ENCODE measurements at regions not wholly inside any gene's neighbourhood (a gene's known extent, or its start where the extent isn't known, plus 50 kb on each side); places are given as distances from the start of the nearest gene placed in this dataset.

- Histone ChIP-seq H3K9me3 (ENCODE audit: low read length) (no peaks in the 10 kb centered on the region), H3K27ac (ENCODE audit: low read length) (no peak overlapping the region), H3K9me2 (ENCODE audit: insufficient read depth, low read length) (no peaks in the 10 kb centered on the region), H3K9ac (ENCODE audit: low read length) (no peak overlapping the region), H3K4me3 (ENCODE audit: low read length) (no peak overlapping the region), H4K20me1 (ENCODE audit: insufficient read depth) (no peaks in the 10 kb centered on the region), H3K27me3 (ENCODE audit: insufficient read depth, low read depth, low read length) (no peaks in the 10 kb centered on the region), H2AFZ (ENCODE audit: low read depth, low read length) (no peak overlapping the region), H3K4me2 (ENCODE audit: low read length) (no peak overlapping the region), H3K36me3 (ENCODE audit: insufficient read depth, low read length) (no peaks in the 10 kb centered on the region), H3K79me2 (replicated peaks; ENCODE audit: insufficient read depth, low read length) (no peaks in the 10 kb centered on the region), H3F3A (ENCODE audit: insufficient read depth, low read length, poor library complexity, severe bottlenecking) (no peaks in the 10 kb centered on the region)
- TF ChIP-seq EZH2 (IDR thresholded peaks at IDR 0.05; ENCODE audit: borderline replicate concordance, insufficient read depth, low read length, poor library complexity, severe bottlenecking): no peak
- no peak for TF ChIP-seq TAF1 (IDR thresholded peaks at IDR 0.05; ENCODE audit: low read depth)
- no peak for TF ChIP-seq POLR2AphosphoS5 (IDR thresholded peaks at IDR 0.05)
- no peak for TF ChIP-seq REST (IDR thresholded peaks at IDR 0.05; ENCODE audit: borderline replicate concordance)
- TF ChIP-seq RAD21 (conservative IDR thresholded peaks at IDR 0.05): no peak
These were observed 954.0 kb upstream of the MAN1A1 start for GRCh38 chr6:120303527-120303926.

GRCh38 chr6:120302041-120302440 lies 952.5 kb upstream of the MAN1A1 start:
- Histone ChIP-seq H3K79me2 (replicated peaks; ENCODE audit: insufficient read depth, low read length) (no peaks in the 10 kb centered on the region), H3K4me2 (ENCODE audit: low read length) (no peak overlapping the region), H3K27ac (ENCODE audit: low read length) (no peak overlapping the region), H4K20me1 (ENCODE audit: insufficient read depth) (no peaks in the 10 kb centered on the region), H3K9ac (ENCODE audit: low read length) (no peak overlapping the region), H3K4me3 (ENCODE audit: low read length) (no peak overlapping the region), H2AFZ (ENCODE audit: low read depth, low read length) (no peak overlapping the region), H3K9me2 (ENCODE audit: insufficient read depth, low read length) (no peaks in the 10 kb centered on the region), H3K36me3 (ENCODE audit: insufficient read depth, low read length) (no peaks in the 10 kb centered on the region), H3F3A (ENCODE audit: insufficient read depth, low read length, poor library complexity, severe bottlenecking) (no peaks in the 10 kb centered on the region), H3K27me3 (ENCODE audit: insufficient read depth, low read depth, low read length) (no peaks in the 10 kb centered on the region), H3K9me3 (ENCODE audit: low read length) (no peaks in the 10 kb centered on the region)
- TF ChIP-seq POLR2AphosphoS5 (IDR thresholded peaks at IDR 0.05) (no peak), CTCF (IDR thresholded peaks at IDR 0.05; ENCODE audit: poor library complexity, severe bottlenecking) (no peak), EZH2 (IDR thresholded peaks at IDR 0.05; ENCODE audit: borderline replicate concordance, insufficient read depth, low read length, poor library complexity, severe bottlenecking) (no peak), MXI1 (conservative IDR thresholded peaks at IDR 0.05; ENCODE audit: poor library complexity, severe bottlenecking) (no peak), EP300 (conservative IDR thresholded peaks at IDR 0.05; ENCODE audit: poor library complexity, severe bottlenecking) (no peak), SMC3 (conservative IDR thresholded peaks at IDR 0.05; ENCODE audit: poor library complexity) (no peak), TAF1 (IDR thresholded peaks at IDR 0.05; ENCODE audit: low read depth) (no peak), RAD21 (conservative IDR thresholded peaks at IDR 0.05) (no peak), REST (IDR thresholded peaks at IDR 0.05; ENCODE audit: borderline replicate concordance) (no peak)

Measured in neural cell (in vitro differentiated cells).